HEK293 (cell line): ENCODE measurements at regions not wholly inside any gene's neighbourhood (a gene's known extent, or its start where the extent isn't known, plus 50 kb on each side); places are given as distances from the start of the nearest gene placed in this dataset.

Experiments used
- KLF8 ChIP-seq: fragments of 450-650 bp; formaldehyde crosslinking; IDR thresholded peaks from 2 replicates; pipeline ENCODE4 v1.5.1; 2016; ENCODE audit warnings: missing biosample characterization, missing genetic modification characterization
- MZF1 ChIP-seq: fragments of 450-650 bp; formaldehyde crosslinking; IDR thresholded peaks from 2 replicates; pipeline ENCODE4 v1.5.1; 2017; ENCODE audit warnings: missing biosample characterization, missing genetic modification characterization, borderline replicate concordance
- PRDM10 ChIP-seq: fragments of 450-650 bp; formaldehyde crosslinking; IDR thresholded peaks from 2 replicates; pipeline ENCODE4 v1.5.1; 2016; ENCODE audit warnings: missing biosample characterization, missing genetic modification characterization
- YY1 ChIP-seq: fragments of 450-650 bp; formaldehyde crosslinking; IDR thresholded peaks from 2 replicates; pipeline ENCODE4 v1.5.1; 2018; ENCODE audit warnings: missing biosample characterization, missing genetic modification characterization
- ZBTB21 ChIP-seq: fragments of 450-650 bp; formaldehyde crosslinking; IDR thresholded peaks from 2 replicates; pipeline ENCODE4 v1.5.1; 2017; ENCODE audit warnings: missing biosample characterization, missing genetic modification characterization
- ZNF629 ChIP-seq: fragments of 450-650 bp; formaldehyde crosslinking; IDR thresholded peaks from 2 replicates; pipeline ENCODE4 v1.5.1; 2017; ENCODE audit warnings: missing biosample characterization, missing genetic modification characterization
- ZNF837 ChIP-seq: fragments of 450-650 bp; formaldehyde crosslinking; IDR thresholded peaks from 2 replicates; pipeline ENCODE4 v1.5.1; 2016; ENCODE audit warnings: missing biosample characterization, missing genetic modification characterization

GRCh38 chr4:134490863-134491262 is 289.3 kb upstream of the PABPC4L start:
- TF ChIP-seq YY1 (tag by site-specific recombination) (no peak), KLF8 (tag by site-specific recombination) (no peak), ZNF837 (no peak), ZNF629 (tag by site-specific recombination) (no peak), PRDM10 (tag by site-specific recombination) (no peak), ZBTB21 (no peak), MZF1 (tag by site-specific recombination) (no peak)
